ENCODE measurements at regions not wholly inside any gene's neighbourhood (a gene's known extent, or its start where the extent isn't known, plus 50 kb on each side); places are given as distances from the start of the nearest gene placed in this dataset.
"Not testable (repeated sequence)": the region's sequence is repeated elsewhere in the genome, so short reads cannot be mapped to it uniquely, and the experiment has no call there.

DNA sequence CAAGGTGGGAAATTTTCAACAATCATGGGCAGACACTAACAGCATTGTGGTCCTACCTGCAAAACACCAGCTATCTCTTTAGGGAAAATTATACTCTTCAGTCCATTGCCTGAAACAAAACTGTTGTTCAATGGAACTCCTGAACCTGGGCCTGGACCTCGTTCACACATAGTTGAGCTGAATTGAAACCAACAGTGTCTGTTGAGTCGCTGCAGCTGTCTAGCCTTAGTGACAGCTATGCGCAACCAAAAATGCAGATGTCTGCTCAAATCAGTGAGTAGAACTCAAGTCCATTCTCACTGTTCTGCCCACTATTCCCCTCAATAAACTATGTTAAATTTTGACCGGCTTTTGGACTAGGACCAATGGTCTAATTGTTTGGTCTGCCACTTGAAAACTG is 286.2 kb downstream of the TFAP2A start:
- no peak for DNase-seq (ENCODE audit: low spot score)

DNA sequence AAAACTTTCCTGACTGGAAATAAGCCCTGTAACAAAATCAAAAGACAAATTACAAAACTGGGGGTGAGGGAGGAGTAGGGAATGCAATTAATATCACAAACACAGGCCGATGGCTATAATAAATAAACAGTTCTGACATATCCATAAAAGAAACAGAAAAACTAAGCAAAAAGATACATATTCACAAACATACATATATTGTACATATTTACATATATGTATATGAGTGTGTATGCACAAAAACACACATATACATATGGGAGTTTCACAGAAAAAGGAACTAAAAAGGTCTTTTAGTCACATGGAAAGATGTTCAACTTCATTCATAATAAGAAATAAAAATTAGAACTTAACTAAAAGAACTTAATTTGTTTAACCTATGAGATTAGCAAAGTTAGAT is 292.7 kb downstream of the TFAP2A start:
- no peak for DNase-seq (ENCODE audit: low spot score)

DNA sequence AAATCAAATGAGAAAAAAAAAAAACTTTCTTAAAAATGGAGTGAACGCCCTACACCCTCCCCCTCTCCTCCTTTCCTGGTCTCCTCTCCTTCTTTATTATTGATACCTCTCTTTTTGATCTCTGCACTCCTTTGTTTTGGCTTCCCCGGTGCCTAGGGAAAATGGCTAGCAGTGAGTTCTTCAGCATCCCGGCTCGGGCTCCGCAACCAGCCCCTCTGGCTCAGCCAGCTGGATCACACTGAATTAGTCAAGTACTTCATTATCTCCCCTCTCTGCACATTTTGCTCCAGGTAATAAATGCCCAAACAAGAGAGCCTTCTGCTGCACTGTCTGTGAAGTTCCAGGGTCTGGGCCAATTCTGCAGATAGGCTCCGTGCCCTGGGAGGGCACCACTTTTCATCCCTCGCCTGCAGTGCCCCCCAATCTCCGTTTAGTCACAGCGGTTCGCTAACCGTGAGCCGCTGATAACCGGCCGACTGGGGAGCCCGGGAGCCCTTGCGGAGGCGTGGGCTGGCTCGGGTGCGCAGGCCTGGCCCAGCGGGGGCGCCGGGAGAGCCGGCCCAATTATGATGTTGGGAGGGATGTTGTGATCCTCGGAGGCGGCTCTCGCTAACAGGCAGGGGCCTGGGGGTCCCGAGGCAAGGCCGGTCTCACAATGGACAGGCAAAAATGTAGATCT is 301.9 kb downstream of the TFAP2A start:
- DNase-seq (ENCODE audit: low spot score), result no peak

DNA sequence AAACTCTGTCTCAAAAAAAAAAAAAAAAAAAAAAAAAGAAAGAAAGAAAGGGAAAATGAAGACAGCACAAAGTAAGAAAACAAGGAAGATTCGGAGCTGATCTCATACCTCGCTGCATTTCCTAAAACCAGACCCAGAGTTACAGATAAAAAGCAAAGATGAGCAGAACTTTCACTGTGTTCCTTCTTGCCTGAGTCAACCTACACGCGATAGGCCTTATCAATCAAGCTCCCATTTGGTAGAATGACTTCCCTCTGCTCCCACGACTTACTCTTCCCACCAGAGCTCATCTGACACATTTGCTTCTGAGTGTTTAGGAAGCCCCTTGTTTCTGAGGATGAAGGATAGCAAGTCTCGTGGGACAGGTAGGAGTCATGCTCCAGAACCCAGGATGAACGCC is 302.9 kb downstream of the TFAP2A start:
- DNase-seq (ENCODE audit: low spot score), result no peak

DNA sequence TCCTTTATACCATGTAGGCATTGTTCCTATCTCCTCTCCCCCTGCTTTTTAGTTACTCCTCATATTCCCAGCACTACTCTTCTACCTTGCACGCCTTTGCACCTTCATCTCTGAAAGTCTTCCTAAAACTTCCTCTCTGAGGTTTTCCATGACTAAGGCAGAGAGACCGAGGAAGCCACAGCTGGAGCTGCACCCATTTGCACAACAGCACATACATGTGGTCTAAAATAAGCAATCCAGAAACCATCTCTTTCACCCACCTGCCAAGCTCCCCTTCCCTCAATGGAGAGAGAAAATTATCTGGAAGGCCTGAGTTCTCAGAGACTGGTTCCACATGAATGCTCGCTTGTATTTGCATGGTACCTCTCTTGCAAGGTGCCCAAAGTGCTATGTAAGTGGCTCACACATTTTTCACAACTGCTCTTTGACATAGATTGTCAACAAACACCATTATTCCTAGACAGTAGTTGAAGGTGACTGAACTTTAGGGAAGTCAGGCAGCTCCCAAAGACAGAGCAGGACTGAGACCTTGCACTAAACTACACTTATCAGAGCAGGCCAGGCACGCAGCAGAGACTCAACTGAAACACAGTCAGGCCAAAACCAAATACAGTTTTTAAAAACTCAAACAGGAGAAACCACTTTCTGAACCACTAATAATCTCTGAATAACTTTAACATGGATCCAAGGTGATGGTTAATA is 313.2 kb downstream of the TFAP2A start:
- no peak for DNase-seq (ENCODE audit: low spot score)

DNA sequence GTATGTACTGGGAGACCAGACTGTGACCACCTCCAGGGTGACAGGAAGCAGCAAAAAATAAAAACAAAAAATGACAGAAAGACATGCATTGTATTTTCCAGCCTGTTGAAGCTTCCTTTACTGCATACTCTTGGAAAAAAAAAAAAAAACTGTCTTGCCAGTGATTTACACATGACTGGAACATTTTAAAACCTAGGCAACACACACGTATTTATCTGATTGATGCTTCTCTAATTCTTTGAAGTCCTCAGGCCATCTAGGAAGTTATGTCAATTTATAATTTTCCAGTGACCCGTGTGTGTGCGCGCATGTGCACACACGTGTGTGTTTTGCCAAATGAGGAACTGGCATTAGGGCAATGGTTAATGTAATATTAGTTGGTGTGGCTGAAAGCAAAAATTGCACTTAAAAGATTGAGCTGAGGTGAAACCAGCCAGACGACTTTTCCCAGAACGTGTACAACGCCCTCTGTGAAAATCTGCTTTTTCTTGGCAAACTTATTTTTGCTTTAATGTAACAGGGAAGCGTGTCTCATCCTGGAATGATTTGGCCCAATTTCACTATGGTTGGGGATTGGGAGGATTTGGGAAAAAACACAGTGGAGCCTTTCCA is 315.2 kb downstream of the TFAP2A start:
- DNase-seq (ENCODE audit: low spot score), result no peak

DNA sequence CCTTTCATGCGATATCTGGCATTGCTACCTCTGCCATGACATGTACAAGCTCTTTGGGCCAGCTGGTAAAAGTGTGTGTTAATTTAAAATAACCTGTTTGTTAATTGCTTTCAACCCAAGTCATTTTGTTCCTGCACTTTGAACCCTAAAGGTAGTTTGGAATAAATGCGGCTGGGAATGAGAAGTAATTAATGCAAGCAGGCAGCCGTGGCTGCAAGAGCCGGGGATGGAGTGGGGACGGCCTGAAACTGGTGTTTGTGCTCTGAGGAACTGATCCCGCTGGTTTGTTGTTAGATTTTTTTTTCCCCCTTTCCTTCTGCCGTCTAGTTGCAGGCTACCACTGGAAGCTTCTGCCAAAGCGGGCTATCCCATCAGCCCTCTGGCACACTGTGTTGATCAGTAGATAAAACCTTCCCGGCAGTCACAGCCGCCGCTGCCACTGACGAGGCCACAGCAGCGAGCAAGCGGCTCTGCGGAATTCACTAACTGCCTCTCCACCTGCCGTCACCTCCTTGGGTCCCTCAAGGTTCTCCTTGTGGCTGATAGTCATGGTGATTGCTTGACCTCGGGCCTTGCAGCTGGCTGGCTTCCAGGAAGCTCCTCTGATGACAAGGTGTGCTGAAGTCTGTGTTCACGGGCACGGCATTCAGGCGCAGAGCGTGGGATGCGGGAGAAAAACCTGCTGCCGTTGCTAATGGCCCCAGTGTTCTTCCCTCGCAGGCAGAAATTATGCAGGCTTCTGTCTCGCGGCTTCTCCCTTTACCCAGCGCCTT is 315.9 kb downstream of the TFAP2A start:
- DNase-seq (ENCODE audit: low spot score), result no peak

DNA sequence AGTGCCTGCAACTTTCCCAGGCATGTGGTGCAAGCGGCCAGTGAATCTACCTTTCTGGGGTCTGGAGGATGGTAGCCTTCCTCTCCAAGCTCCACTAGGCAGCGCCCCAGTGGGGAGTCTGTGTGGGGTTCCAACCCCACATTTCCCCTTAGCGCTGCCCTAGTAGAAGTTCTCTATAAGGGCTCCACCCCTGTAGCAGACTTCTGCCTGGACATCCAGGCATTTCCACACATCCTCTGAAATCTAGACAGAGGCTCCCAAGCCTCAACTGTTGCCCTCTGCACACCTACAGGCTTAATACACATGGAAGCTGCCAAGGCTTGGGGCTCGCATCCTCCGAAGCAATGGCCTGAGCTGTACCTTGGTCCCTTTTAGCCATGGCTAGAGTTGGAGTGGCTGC is 321.6 kb downstream of the TFAP2A start:
- no peak for DNase-seq (ENCODE audit: low spot score)

DNA sequence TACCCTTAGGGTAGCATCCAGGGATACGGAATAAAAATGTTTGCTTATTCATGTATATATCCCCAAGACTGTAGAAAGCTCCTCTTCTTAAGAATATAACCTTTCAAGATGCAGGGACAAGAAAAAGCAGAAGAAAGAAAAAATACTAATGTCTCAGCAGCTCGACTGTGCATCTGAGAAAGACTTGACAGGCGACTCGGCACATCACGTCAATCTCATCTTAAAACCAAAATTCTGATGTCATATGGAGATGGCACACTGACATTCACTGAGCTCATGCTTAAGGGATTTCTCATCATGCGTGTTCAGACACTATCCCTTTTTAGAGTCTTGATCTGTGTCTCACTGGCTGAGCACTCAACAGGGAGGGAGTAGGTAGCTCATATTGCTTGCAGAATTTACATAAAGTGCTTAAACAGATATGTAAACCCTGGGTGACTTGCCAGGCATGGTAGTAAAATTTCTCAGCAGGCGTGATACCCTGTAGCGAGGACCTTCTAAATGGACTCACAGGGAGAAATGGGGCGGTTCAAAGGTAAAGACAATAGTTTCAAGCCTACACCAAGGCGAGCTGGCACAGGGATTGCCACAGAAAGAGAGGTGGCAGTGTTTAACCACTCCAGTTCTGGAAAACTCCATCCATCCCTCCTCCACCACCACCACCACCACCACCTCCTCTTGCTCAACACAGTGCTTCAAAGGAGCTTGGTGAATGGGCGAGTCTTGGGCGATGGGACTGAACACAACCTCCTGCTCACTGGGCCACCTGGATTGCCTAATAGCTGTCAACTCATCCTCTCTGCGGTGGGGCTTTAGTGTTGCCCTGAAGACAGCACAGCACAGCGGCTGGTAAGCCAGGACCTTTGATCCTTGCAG is 330.5 kb downstream of the TFAP2A start:
- peak; percentile 9 for DNase-seq (ENCODE audit: low spot score)

DNA sequence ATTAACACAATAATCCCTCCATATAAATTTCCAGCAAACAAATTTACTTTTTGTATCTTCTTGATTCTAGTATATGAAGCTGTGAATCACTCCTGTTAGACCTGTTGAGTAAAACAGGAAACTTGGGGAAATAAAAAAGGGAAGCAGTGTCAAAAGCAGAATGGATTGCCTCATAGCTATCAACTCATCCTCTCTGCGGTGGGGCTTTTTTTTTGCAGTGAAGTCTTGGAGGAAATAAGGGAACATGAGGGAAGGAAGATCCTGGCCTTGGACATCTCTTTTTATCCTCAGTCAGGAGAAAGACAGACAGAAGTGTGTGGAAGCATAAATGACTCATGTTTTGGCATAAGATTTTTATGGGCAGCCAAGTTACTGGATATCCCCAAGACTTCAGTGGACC is 332.5 kb downstream of the TFAP2A start:
- DNase-seq (ENCODE audit: low spot score), result no peak

DNA sequence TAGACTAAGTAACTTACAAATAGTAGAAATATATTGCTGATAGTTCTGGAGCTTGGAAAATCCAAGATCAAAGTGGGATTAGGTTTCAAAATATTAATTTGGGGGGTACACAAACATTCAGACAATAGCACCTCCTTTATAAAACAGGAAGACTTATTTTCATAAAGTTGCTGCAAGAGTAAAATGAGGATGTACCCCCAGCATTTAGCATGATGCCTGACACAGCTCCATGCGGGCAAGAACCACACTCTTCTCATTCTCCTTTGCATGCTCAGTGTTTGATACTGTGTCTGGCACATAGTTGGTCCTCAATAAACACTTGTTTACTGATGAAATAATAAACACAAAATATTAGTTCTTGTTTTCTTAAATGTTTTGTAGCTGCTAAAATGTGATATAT is 332.9 kb downstream of the TFAP2A start:
- DNase-seq (ENCODE audit: low spot score), result no peak

DNA sequence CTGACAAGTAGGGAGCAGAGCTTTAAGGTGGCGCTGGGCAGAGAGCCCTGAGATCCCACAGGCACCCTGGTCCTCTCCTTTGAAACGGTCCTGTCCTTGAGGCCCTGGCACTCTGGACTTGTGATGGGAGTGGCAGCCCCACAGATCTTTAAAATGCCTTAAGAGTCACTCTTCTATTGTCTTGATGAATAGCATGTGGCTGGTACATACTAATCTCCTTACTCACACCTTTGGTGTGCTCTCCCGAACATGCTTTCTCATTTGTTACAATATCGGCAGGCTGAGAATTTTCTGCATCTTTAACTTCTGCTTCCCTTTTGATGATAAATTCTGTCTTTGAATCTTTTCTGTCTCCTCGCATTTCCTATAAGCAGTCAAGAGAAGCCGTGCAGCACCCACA is 333.8 kb downstream of the TFAP2A start:
- no peak for DNase-seq (ENCODE audit: low spot score)

DNA sequence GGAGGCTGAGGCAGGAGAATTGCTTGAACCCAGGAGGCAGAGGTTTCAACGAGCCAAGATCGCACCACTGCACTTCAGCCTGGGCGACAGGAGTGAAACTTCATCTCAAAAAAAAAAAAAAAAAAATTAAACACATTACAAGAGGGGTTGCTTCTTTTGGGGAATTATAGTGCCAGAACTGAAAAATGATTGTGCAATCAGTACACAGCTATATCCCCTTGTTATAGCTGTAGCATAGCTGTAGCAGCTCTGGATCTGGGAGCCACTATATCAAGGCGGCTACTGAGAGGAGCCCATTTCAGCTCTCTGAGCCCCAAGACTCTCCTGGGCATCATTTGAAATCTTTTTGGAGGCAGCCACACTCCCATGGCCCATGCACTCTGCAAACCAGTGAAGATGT is 334.3 kb downstream of the TFAP2A start:
- no peak for DNase-seq (ENCODE audit: low spot score)

DNA sequence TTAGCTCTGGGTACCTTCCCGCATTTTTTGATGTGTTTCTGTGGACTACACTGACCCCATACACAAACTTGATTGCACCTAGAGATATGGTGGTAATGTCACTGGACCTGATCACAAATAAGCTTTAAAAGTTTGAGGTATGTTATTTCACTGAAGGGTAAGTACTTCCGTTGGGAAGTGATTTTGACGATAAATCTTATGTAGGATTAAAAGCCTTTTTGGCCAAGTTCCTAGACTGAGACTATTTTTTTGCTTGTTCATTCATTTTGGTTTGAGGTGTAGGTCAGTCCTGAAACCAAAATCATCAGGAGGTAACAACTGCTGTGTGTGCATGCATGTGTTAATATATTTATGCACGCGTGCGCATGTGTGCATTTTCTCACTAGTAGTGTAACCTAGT is 336.3 kb downstream of the TFAP2A start:
- DNase-seq (ENCODE audit: low spot score), result no peak

DNA sequence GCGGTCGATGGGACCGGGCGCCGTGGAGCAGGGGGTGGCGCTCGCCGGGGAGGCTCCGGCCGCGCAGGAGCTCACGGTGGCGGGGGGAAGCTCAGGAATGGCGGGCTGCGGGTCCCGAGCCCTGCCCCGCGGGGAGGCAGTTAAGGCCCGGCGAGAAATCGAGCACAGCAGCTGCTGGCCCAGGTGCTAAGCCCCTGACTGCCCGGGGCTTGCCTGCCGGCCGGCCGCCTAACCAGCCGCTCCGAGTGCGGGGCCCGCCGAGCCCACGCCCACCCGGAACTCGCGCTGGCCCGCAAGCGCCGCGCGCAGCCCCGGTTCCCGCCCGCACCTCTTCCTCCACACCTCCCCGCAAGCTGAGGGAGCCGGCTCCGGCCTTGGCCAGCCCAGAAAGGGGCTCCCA is 340.1 kb downstream of the TFAP2A start:
- DNase-seq (ENCODE audit: low spot score), result not testable (repeated sequence)

DNA sequence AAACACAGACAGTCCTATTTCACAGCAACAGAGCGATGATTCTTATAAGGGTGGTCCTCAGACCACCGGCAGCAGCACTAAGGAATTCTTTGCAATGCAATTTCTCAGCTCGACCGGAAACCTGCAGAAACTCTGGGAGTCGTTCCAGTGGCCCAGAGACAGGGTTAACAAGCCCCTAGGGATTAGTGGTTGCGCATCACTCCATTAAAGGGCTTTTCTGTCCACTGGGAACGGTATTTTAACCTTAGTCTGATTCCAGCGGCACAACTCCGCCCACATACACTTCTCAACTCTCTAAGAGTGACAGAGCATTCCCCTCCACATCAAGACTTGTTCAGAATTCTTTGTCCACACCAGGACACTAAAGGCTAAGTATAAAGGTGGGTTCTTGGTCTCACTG is 341.5 kb downstream of the TFAP2A start:
- no peak for DNase-seq (ENCODE audit: low spot score)

DNA sequence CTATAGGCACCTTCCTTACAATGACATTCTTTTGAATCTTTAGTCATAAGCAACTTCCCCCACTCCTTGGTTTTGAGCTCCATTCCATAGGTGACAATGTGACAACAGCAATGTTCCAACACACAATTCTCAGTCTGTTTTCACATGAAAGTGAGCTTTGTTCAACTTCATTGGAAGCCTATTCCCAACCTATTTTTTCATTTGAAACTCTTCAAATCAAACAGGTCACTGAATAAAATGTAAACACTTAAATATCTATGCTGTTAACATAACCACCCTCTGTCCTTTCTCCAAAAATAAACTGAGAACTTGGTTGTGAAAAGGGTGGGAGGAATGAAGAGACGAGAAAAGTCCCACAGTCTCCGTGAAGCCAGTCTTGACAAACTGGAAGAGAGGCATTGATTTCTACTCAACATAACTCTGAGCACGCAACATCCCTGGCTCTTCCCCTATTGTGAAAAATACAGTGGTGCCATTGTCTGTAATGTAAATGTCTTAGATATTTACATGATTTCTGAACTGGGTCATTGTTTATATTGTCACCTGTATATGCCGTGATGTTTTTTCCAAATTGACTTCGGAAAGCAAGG is 343.1 kb downstream of the TFAP2A start:
- DNase-seq (ENCODE audit: low spot score), result no peak

DNA sequence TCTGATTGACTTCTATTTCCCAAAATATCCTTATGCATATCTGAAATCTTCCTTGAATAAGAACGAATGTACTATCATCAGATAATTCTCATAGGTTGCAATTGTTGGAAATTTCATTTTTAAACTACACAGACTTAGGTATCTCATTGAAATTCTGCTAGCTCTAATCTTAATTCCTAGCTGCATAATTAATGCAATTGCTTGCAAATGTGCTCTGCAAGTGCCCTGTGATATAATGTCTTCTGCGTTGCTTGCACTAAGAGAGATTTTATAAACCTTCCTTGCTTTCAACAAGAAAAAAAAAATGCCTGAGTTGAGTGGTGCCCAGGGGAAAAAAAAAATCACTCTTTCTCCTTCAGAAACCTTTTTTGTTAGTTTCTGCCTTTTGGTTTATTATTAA is 354.9 kb downstream of the TFAP2A start:
- DNase-seq (ENCODE audit: low spot score), result no peak

DNA sequence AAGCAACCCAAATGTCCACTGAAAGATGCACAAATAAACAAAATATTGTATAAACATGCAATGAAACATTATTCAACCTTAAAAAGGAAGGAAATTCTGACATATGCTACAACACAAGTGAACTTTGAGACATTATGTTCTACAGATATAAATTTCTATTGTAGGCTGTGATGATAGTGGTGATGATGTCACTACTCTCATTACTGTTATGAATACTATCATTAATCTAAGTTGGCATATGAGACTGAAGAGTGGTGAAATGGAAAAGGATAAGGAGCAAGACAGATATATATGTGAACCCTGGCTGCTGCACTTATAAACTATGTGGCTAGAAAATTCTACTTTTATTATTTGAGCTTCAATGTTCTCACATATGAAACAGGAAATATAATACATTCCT is 360.2 kb downstream of the TFAP2A start:
- DNase-seq (ENCODE audit: low spot score), result no peak

DNA sequence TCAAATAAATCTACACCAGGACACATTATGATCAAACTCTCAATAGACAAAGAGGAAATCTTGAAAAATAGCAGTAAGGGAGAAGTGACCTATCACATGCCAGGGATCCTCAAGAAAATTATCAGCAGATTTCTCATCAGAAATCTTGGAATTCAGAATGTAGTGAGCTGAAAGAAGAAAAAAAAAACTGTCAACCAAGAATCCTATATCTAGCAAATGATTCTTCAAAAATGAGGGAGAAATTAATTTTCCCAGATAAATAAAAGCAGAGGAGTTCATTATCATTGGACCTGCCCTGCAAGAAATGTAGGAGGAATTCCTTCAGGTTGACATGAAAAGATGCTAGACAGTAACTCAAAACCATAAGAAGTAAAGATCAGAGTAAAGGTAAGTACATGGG is 363.6 kb downstream of the TFAP2A start:
- DNase-seq (ENCODE audit: low spot score), result no peak

All from HT-29 (cell line).